ENCODE measurements at regions not wholly inside any gene's neighbourhood (a gene's known extent, or its start where the extent isn't known, plus 50 kb on each side); places are given as distances from the start of the nearest gene placed in this dataset.

GRCh38 chrX:131217989-131218388 is 71.1 kb downstream of the IGSF1 start:
- Mint-ChIP-seq H3K9me3 (no peaks in the 10 kb centered on the region), H3K27ac (no peak overlapping the region; a peak in 1 of 7 replicates), H3K36me3 (ENCODE audit: insufficient read depth in 1 of 3, low read depth in 3 of 3) (no peaks in the 10 kb centered on the region)

More at GRCh38 chrX:131217989-131218388, 71.1 kb downstream of the IGSF1 start:
- H3K79me2 ChIP-seq (ENCODE audit: insufficient read depth, low read length): no peaks in the 10 kb centered on the region
- H3K4ac ChIP-seq (ENCODE audit: low read depth, low read length): no peak overlapping the region
- H3K4me2 ChIP-seq (ENCODE audit: insufficient read depth, insufficient read length, low read length): no peak overlapping the region
- no peak overlapping the region for H2BK5ac ChIP-seq (ENCODE audit: insufficient read length, low read length)
- no peak overlapping the region for H3K14ac ChIP-seq (ENCODE audit: insufficient read depth, low read length)
- H3K27me3 ChIP-seq (ENCODE audit: insufficient read depth, low read length): no peaks in the 10 kb centered on the region
- Mint-ChIP-seq H3K4me3 (no peak overlapping the region), H3K4me1 (peaks cover 17 to 22% of the 10 kb centered on the region in 2 experiments), H3K27me3 (ENCODE audit: low read depth) (no peaks in the 10 kb centered on the region; the same call in 1 of the 2 replicates)
- no peaks in the 10 kb centered on the region for H3K23me2 ChIP-seq (ENCODE audit: insufficient read length, low read depth, low read length, poor library complexity, severe bottlenecking)
- no peak overlapping the region for H3K23ac ChIP-seq (ENCODE audit: insufficient read length, low read depth, low read length)
- no peak overlapping the region for H3K27ac ChIP-seq (ENCODE audit: insufficient read length, low read depth, low read length)
- H2BK20ac ChIP-seq (ENCODE audit: low read depth, low read length, poor library complexity, severe bottlenecking): no peak overlapping the region
- DNase-seq: no peak
- H2AK5ac ChIP-seq (ENCODE audit: insufficient read length, low read length): no peak overlapping the region
- no peak overlapping the region for H2BK12ac ChIP-seq (ENCODE audit: insufficient read length, low read depth, low read length)
- no peak overlapping the region for H2BK120ac ChIP-seq (ENCODE audit: low read depth, low read length, poor library complexity, severe bottlenecking)
- H3K79me1 ChIP-seq (ENCODE audit: insufficient read depth, low read depth, low read length, poor library complexity, severe bottlenecking): no peaks in the 10 kb centered on the region
- no peak overlapping the region for H4K91ac ChIP-seq (ENCODE audit: insufficient read length, low read depth, low read length)
- H3K9ac ChIP-seq (ENCODE audit: extremely low read depth, insufficient read length, low read length): no peak overlapping the region
- no peaks in the 10 kb centered on the region for H4K20me1 ChIP-seq (ENCODE audit: control insufficient read depth, insufficient read depth, insufficient read length)
- no peak overlapping the region for H3K56ac ChIP-seq (ENCODE audit: insufficient read length, low read depth, low read length)
- no peak overlapping the region for H4K5ac ChIP-seq (ENCODE audit: insufficient read length, low read depth, low read length)
- TF ChIP-seq, protein P1, sequence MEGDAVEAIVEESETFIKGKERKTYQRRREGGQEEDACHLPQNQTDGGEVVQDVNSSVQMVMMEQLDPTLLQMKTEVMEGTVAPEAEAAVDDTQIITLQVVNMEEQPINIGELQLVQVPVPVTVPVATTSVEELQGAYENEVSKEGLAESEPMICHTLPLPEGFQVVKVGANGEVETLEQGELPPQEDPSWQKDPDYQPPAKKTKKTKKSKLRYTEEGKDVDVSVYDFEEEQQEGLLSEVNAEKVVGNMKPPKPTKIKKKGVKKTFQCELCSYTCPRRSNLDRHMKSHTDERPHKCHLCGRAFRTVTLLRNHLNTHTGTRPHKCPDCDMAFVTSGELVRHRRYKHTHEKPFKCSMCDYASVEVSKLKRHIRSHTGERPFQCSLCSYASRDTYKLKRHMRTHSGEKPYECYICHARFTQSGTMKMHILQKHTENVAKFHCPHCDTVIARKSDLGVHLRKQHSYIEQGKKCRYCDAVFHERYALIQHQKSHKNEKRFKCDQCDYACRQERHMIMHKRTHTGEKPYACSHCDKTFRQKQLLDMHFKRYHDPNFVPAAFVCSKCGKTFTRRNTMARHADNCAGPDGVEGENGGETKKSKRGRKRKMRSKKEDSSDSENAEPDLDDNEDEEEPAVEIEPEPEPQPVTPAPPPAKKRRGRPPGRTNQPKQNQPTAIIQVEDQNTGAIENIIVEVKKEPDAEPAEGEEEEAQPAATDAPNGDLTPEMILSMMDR (conservative IDR thresholded peaks at IDR 0.05): peak; percentile 23; the same call in 1 of the 3 replicates
- H3T11ph ChIP-seq (ENCODE audit: low read length): no peak overlapping the region
- no CpG with 5 or more reads among the region's 5 CpGs for WGBS (ENCODE audit: extremely low coverage, insufficient read length, low lambda C conversion rate)
- no peak overlapping the region for H3K18ac ChIP-seq (ENCODE audit: insufficient read length, low read depth, low read length)
- peaks cover 9% of the 10 kb centered on the region; the same call in 1 of the 2 replicates for H3K4me1 ChIP-seq (ENCODE audit: insufficient read depth, low read length)
- no peaks in the 10 kb centered on the region for H3K9me3 ChIP-seq (ENCODE audit: control insufficient read depth, low read depth, low read length)
- no peak overlapping the region for H4K8ac ChIP-seq (replicated peaks; ENCODE audit: insufficient read length, low read depth, low read length)
- no peak overlapping the region for H2AFZ ChIP-seq (ENCODE audit: low read length)
- H2BK15ac ChIP-seq (ENCODE audit: low read depth, low read length): no peak overlapping the region

All from H9 (cell line).